Fibroblast of pulmonary artery (primary cell): ENCODE measurements at regions not wholly inside any gene's neighbourhood (a gene's known extent, or its start where the extent isn't known, plus 50 kb on each side); places are given as distances from the start of the nearest gene placed in this dataset.
A peak's percentile ranks its signal among the peaks of the same experiment; 100 is the strongest.
"Not testable (repeated sequence)": the region's sequence is repeated elsewhere in the genome, so short reads cannot be mapped to it uniquely, and the experiment has no call there.

Experiments used
- DNase-seq: peaks from one replicate; pipeline ENCODE4 v3.0.0-alpha.2; 2010; ENCODE audit warnings: low read depth
- H3K4me3 ChIP-seq: replicated peaks from 2 replicates; pipeline ENCODE4 v1.5.1; 2011; ENCODE audit warnings: low read depth, mild to moderate bottlenecking, control low read depth, low read length, moderate library complexity
- TF ChIP-seq, protein P1 (sequence below): IDR thresholded peaks from 2 replicates; pipeline ENCODE4 v1.5.1; 2011; ENCODE audit warnings: mild to moderate bottlenecking, control low read depth, low read length, inconsistent platforms; ENCODE audit errors: missing control alignments

DNA sequence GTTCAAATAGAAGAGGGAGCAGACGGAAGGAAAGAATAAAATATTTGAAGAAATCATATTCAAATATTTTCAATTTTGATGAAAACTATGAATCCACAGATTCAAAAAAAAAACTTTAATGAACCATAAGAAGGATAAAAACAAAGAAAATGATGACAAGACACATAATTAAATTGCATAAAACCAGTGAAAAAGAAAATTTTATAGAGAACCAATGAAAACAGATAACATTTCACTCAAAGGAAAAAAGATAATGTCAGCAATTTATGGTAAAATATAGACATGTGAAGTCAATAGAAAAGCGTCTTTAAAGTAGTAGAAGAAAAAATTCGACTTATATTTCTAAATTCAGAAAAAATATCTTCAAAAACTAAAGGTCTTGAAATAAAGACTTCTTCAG is 546.5 kb upstream of the ATXN7L3B start:
- DNase-seq, result no peak
- H3K4me3 ChIP-seq, result no peak overlapping the region
- TF ChIP-seq, protein P1, sequence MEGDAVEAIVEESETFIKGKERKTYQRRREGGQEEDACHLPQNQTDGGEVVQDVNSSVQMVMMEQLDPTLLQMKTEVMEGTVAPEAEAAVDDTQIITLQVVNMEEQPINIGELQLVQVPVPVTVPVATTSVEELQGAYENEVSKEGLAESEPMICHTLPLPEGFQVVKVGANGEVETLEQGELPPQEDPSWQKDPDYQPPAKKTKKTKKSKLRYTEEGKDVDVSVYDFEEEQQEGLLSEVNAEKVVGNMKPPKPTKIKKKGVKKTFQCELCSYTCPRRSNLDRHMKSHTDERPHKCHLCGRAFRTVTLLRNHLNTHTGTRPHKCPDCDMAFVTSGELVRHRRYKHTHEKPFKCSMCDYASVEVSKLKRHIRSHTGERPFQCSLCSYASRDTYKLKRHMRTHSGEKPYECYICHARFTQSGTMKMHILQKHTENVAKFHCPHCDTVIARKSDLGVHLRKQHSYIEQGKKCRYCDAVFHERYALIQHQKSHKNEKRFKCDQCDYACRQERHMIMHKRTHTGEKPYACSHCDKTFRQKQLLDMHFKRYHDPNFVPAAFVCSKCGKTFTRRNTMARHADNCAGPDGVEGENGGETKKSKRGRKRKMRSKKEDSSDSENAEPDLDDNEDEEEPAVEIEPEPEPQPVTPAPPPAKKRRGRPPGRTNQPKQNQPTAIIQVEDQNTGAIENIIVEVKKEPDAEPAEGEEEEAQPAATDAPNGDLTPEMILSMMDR, result no peak

DNA sequence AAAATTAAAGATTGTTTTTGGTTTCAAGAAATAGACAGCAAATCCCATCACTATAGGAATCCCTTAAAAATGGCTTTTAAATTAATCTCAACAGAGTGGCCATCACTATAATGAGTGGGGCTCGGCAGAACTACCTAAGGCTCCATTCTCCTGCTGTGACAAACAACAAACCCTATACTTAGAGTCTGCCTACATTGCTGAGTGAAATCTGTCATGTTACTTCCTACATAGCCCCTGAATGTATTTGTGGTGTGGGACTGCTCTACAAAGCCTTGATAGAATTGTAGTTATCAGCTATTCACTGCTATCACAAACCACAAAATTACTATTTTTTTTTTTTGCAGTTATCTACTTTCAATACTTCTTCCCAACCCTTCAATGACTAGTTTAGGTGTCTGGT is 538.7 kb upstream of the ATXN7L3B start:
- no peak overlapping the region for H3K4me3 ChIP-seq
- no peak for DNase-seq
- TF ChIP-seq, protein P1, result no peak

DNA sequence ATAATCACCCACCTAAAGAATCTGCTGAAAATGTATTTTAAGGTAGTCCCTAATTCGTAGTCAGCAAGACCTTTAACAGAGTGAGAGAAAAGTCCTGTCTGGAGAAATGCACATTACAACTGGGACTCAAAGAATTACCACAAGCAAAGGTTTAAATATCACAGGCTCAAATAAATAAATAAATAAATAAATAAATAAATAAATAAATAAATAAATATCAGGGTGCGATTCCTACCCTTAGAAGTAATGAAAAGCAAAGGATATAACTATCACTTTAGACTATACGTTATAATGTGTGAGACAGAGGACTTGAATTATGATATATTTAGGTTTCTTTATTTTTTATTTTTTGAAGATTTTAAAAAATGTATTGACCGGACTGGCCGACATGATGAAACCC is 522.5 kb upstream of the ATXN7L3B start:
- TF ChIP-seq, protein P1, result no peak
- no peak overlapping the region for H3K4me3 ChIP-seq
- no peak for DNase-seq

DNA sequence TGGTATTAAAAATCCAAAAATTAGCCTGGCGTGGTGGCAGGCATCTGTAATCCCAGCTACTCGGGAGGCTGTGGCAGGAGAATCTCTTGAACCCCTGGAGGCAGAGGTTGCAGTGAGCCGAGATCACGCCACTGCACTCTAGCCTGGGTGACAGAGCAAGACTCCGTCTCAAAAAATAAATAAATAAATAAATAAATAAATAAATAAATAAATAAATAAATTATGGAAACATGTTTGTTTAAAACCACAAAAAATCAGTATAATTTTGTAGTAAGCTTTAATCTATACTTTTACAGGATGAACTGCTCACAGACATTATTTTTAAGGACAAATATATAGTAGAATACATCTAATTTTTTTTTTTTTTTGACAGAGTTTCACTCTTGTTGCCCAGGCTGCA is 521.3 kb upstream of the ATXN7L3B start:
- H3K4me3 ChIP-seq, DNase-seq: not testable (repeated sequence)

DNA sequence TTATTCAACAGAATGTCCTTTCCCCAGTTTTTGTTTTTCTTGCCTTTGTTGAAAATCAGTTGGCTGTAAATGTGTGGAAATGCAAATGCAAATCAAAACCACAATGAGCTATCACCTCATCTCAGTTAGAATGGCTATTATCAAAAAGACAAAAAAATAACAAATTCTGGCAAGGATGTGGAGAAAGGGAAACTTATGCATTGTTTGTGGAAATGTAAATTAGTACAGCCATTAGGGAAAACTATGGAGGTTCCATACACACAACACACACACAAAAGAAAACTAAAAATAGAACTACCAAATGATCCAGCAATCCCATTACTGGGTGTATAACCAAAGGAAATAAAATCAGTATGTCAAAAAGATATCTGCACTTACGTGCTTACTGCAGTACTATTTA is 518.8 kb upstream of the ATXN7L3B start:
- H3K4me3 ChIP-seq, result no peak overlapping the region
- no peak for DNase-seq
- TF ChIP-seq, protein P1, result no peak

DNA sequence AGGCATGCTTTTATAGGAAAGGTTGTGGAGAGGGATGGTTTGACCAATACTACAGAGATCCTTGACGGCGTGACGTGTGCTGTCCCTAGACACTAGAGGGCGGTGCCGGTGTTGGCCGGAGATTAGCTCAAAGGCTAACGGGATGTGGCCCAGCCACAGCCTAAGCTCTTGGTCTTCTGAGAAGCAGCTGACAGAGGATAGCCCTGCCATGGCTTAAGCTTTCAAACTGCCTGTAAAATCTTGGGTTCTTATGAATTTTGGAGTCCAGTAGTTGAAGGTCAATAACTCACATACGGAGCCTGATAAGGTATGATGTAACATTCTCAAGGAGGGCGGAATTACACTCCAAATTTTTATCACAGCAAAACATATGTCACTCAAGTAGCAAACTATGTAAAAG is 515.7 kb upstream of the ATXN7L3B start:
- TF ChIP-seq, protein P1, result peak; percentile 68
- H3K4me3 ChIP-seq, result no peak overlapping the region
- DNase-seq, result peak; percentile 60

DNA sequence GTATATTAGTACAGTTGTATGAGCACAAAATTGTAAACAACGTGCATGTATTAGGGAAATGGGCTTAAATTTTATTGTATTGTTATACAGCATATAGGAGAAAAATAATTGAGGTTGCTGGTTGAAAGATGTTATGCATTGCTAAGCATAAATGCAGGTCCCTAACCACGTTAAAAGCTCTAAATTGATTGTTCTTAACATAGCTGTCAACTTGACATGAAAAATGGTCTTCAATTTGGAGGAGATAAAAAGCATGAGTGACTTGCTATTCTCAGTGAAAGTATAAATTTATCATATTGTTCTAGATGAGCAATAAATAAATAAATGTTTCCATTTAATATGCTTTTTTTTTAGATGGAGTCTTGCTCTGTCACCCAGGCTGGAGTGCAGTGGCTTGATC is 506.6 kb upstream of the ATXN7L3B start:
- H3K4me3 ChIP-seq, result no peak overlapping the region
- TF ChIP-seq, protein P1, result no peak
- no peak for DNase-seq

DNA sequence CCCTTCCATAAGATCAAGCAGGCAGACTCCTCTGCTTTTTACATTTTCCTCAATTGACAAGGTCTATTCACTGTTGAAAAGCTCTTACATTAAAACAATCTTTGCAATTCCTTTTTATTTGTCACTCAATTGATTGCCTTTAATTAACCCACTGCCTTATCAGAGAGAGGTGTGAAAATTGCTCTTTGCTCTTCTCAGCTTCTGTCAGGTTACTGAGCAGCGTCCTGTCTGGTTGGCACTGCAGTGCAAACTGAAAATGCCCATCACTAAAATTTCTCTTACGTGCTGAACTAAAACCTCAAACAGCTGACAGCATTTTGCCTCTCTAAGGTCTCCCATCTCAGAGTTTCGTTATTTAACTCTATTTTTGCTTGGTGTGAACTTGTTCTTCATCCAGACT is 504.1 kb upstream of the ATXN7L3B start:
- TF ChIP-seq, protein P1, result no peak
- H3K4me3 ChIP-seq, result no peak overlapping the region
- no peak for DNase-seq

DNA sequence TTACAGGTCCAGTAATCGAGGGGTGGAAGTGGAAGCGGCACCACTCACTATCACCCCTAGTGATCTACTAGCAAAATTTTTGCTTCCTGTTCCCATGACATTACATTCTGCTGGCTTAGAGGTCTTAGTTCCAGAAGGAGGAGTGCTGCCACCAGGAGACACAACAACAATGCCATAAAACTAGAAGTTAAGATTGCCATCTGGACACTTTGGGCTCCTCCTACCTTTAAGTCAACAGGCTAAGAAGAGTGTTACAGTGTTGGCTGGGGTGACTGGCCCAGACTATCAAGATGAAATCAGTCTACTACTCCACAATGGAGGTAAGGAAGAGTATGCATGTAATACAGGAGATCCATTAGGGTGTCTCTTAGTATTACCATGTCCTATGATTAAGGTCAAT is 498.5 kb upstream of the ATXN7L3B start:
- not testable (repeated sequence) for DNase-seq, H3K4me3 ChIP-seq
